HG02973 (cell line): ENCODE measurements at regions not wholly inside any gene's neighbourhood (a gene's known extent, or its start where the extent isn't known, plus 50 kb on each side); places are given as distances from the start of the nearest gene placed in this dataset.
A peak's percentile ranks its signal among the peaks of the same experiment; 100 is the strongest.

Experiments
- ATAC-seq: cut with Tn5 transposase; IDR thresholded peaks from one replicate; pipeline ENCODE4 v1.9.1; 2021; ENCODE audit warnings: moderate library complexity; ENCODE audit not compliant: unreplicated experiment

- ATAC-seq = no peak
These were observed 241.6 kb upstream of the MKI67 start for GRCh38 chr10:128367807-128368206.

DNA sequence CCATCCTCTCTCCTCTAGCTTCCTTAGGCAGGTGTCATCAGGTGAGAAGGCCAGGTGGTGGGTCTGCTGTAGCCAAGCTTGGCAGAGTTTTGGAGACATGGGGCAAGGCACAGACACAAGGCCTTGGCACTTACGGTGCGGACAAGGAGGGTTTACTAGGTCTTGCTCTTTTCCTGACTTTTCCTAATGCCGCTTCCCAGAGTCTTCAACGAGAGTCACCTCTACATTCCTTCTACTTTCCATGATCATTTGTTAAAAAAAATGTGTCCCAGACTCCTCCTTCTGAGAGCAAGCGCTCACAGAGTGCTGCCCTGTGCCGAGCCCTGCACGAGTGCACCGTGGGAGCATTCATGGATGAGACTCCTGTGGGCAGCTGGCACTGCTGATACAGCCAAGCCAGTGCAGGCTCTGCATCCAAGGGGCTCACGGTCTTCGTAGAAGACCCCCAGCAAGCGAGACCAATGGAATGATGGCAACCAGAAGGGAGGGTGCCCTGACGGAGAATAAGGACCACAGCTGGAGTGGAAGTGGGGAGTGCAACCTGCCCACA lies 243.0 kb upstream of the MKI67 start:
- no peak for ATAC-seq

GRCh38 chr10:128373071-128373749 lies 247.0 kb upstream of the MKI67 start:
- ATAC-seq = peak; percentile 81

GRCh38 chr10:128373831-128374230 lies 247.6 kb upstream of the MKI67 start:
- ATAC-seq = no peak

- ATAC-seq = no peak
These were observed 248.9 kb upstream of the MKI67 start for GRCh38 chr10:128375171-128375570.

GRCh38 chr10:128377364-128377987 lies 251.3 kb upstream of the MKI67 start:
- no peak for ATAC-seq

DNA sequence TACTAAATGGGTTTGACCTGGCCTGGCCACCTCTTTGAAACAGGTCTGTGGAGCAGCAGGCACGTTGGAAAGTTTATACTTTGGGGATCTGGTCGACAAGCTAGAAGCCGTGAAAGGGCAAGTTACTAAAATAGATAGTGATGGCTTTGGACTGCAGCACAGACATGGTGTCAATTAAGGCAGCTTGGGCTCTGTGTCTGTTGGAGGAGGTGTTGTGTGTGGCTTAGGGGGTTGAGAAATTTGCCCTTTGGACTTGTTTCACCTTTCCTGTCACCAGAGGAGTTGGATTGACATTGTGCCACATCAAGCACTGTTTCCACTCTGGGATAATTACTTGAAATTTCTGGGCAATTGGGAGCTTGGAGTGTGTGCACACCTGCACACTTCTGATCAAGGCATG lies 251.8 kb upstream of the MKI67 start:
- no peak for ATAC-seq

DNA sequence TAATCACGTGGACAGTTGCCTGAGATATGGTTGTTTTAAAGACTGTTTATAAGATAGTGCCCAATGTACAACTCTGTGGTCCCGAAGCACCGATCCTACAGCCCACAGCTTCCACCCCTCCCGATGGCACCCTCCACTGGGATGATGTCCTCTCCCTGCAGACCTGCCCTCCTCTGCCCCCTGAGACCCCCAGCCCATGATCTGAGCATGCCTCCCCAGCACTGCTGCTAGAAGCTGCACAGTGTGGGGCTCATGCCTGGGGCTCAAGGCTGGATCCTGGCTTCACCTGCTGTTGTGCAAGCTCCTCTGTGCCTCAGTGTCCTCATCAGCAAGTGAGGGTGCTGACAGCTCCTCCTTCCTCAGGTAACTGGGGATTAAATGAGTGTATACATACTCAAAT lies 254.7 kb upstream of the MKI67 start:
- ATAC-seq = no peak

GRCh38 chr10:128382225-128382624 lies 256.0 kb upstream of the MKI67 start:
- no peak for ATAC-seq

DNA sequence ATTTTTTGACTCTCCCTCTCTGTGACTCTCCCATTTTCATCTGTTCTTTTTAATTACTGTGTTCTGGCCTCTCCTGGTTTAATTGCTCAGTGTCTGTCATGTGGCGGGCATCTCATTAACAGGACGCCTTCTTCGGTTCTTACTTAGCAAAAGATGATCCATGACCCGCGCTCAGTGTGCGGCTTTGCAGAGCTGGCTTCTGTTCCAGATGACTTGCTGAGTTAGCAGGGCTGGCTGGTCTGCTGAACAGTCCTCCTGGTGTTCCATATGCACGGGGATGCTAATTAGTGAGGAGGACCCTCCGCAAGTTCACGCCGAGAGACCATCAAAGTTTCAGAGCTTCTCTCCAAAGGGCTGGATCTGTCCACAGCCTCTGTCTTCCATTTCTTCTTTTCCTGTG lies 258.6 kb upstream of the MKI67 start:
- ATAC-seq = no peak

DNA sequence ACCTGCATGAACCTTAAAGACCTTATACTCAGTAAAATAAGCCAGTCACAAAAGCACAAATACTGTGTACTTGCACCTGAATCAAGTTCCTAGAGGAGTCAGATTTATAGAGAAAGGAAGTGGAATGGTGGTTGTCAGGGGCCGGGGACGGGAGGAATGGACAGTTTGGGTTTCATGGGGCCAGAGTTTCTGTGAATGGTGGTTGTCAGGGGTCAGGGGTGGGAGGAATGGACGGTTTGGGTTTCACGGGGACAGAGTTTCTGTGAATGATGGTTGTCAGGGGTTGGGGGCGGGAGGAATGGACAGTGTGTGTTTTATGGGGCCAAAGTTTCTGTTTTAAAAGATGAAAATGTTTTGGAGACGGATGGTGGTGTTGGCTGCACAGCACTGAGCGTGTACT lies 260.0 kb upstream of the MKI67 start:
- no peak for ATAC-seq

- ATAC-seq = no peak
These were observed 260.8 kb upstream of the MKI67 start for GRCh38 chr10:128386816-128387604.

DNA sequence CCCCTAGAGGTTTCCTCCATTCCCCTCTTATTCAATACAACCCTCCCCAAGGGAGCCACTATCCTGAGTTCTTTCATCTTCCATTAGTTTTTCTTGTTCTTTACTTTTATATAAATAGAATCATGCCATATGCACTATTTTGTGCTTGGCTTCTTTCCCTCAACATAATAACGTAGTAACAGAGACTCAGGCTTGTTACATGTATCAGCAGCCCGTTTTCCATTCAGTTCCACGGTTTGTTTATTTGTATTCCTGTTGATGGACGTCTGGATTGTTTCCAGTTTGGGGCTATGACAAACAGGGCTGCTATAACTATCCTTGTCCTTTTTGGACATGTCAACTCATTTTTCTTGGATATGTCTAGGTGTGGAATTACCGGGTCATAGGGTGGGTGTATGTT lies 264.4 kb upstream of the MKI67 start:
- no peak for ATAC-seq

- no peak for ATAC-seq
These were observed 267.3 kb upstream of the MKI67 start for GRCh38 chr10:128393546-128393945.

DNA sequence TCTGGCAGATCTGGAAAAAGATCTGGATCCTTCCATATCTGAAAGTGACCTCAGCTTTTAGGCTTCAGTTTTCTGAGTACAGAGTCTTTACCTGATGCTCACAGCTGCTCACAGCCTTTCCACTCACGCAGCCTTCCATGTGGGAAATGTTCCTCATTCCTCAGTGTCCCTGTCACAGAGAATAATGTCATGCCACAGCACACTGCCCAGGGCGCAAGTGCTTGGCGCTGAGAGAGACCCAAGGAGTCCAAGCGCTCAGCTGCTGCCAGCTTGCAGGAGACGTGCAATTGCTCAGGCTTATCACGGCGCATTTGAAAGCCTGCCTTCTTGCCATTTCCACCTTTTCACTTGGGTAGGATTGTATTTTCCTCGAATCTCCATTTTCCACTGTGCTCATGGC lies 271.9 kb upstream of the MKI67 start:
- ATAC-seq = no peak

DNA sequence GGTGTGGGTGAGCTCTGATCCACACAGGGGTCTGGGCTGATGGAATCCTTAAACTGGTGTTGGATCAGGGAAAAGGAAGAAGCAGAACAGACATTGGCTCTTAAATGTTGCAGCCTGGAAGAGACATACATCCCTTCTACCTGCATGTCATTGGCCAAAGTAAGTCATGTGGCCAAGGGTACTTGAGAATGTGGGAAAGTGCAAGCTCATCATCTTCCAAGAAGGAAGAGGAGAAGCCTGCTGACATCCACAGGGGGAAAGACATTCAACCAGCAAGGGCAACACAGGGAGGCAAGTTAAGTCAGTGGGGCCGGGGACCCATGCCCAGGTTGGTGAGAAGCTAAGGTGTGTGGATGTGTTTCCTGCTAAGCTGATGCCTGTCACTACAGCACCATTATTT lies 272.8 kb upstream of the MKI67 start:
- no peak for ATAC-seq

DNA sequence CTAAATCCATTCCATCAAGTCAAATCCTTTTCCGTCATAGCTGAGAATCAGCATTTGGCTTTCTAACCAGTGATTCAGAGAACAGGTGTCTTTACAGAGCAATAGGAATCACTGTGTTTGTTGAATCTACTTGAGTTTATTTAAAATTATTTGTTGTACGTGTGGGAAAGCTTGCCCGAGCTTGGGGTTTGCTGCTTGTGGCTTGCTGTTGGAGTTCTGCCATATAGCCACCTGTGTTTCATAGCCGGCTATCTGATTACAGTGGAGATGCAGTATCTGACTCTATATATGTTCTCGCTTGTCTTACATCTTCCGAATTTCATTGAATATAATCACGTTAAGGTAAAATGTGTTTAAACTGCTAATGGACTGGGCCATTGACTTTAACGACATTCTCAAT lies 274.3 kb upstream of the MKI67 start:
- no peak for ATAC-seq

DNA sequence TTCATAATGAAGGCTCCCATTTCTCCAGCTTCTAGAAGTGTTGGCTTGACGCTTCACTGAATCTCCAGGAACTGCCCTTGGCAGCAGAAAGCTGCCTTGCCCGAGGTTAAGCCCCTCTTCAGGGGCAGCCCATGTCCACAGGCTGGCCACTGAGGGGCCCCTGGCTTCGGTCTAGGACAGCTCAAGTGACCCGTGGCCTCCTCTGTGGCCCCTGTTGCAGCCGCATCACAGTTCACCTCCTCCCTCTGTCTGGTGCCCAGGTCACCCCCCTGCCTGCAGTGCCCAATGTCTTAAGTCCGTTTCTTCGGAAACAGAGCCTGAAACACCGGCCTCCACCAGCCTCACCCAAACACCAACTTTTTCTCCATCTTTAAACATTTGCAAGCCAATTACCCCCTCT lies 279.2 kb upstream of the MKI67 start:
- ATAC-seq = no peak

- no peak for ATAC-seq
These were observed 285.4 kb upstream of the MKI67 start for GRCh38 chr10:128411643-128412042.

DNA sequence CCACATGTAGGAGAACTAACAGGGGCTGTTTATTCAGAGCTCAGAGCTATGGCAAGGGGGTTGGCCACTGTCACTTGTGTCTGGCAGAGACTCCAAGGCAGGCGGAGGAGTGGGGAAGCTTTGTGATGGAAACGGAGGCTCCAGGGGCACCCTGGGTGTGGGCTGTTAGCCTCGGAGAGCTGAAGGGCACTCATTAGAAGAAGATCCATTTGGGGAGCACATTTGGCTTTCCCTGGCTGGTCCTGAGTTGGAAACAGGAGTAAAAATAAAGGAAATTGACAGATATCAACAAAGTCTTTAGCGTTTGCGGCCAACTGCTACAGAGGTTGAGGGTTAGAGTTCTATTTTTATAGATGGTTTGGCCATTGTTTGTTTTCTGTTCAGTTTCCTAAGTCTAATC lies 288.3 kb upstream of the MKI67 start:
- ATAC-seq = no peak

DNA sequence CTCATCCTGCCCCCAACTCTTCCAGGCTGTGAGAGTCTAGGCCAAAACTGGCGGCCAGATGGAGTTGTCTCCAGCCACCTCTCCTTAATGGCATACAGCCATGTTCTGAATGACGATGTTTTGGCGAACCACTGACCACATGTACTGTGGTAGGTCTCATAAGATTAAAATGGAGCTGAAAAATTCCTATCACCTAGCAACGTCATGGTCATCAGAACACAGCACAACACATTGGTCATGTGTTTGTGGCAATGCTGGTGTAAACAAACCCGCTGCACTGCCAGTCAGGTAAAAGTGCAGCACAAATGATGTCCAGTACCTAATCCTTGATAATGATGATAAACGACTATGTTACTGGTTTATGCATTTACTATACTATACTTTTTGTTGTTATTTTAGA lies 290.0 kb upstream of the MKI67 start:
- ATAC-seq = no peak

DNA sequence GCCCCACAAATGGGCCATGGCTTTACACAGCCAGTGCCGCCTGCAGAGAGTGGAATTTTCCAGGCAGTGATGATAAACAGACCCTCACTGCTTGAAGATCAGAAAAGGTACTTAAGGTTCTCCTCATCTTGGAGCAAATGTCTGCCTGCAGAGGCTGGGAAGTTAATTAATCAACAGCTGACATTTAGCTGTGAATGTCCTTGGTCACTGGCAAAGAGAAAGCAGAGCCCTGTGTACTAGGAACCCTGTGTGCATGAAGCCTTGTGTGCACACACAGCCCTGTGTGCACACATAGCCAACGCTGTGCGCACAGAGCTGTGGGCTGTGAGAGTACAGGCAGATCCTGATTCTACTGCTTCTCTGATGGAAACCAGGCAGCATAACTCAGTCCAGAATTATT lies 291.6 kb upstream of the MKI67 start:
- ATAC-seq = no peak
